ENCODE measurements at regions not wholly inside any gene's neighbourhood (a gene's known extent, or its start where the extent isn't known, plus 50 kb on each side); places are given as distances from the start of the nearest gene placed in this dataset.

- DNase-seq (ENCODE audit: low read depth): no peak
These were observed 749.1 kb upstream of the TBX3 start for GRCh38 chr12:115433014-115433634.

GRCh38 chr12:115430636-115431035, 746.7 kb upstream of the TBX3 start:
- no peak for DNase-seq (ENCODE audit: low read depth)

GRCh38 chr12:115426732-115427131, 742.8 kb upstream of the TBX3 start:
- DNase-seq (ENCODE audit: low read depth): no peak

GRCh38 chr12:115424003-115424402, 740.0 kb upstream of the TBX3 start:
- no peak for DNase-seq (ENCODE audit: low read depth)

- DNase-seq (ENCODE audit: low read depth): no peak
These were observed 739.6 kb upstream of the TBX3 start for GRCh38 chr12:115423546-115423987.

GRCh38 chr12:115422845-115423545, 739.0 kb upstream of the TBX3 start:
- DNase-seq (ENCODE audit: low read depth): no peak

GRCh38 chr12:115421796-115422709, 738.1 kb upstream of the TBX3 start:
- no peak for DNase-seq (ENCODE audit: low read depth)

GRCh38 chr12:115421350-115421749, 737.4 kb upstream of the TBX3 start:
- no peak for DNase-seq (ENCODE audit: low read depth)

- DNase-seq (ENCODE audit: low read depth): no peak
These were observed 735.2 kb upstream of the TBX3 start for GRCh38 chr12:115419145-115419646.

- no peak for DNase-seq (ENCODE audit: low read depth)
These were observed 733.6 kb upstream of the TBX3 start for GRCh38 chr12:115417610-115418009.

- no peak for DNase-seq (ENCODE audit: low read depth)
These were observed 732.9 kb upstream of the TBX3 start for GRCh38 chr12:115416869-115417268.

- no peak for DNase-seq (ENCODE audit: low read depth)
These were observed 729.7 kb upstream of the TBX3 start for GRCh38 chr12:115413626-115414025.

- DNase-seq (ENCODE audit: low read depth): no peak
These were observed 728.9 kb upstream of the TBX3 start for GRCh38 chr12:115412831-115413230.

GRCh38 chr12:115411121-115411520, 727.1 kb upstream of the TBX3 start:
- DNase-seq (ENCODE audit: low read depth): peak; percentile 29

- no peak for DNase-seq (ENCODE audit: low read depth)
These were observed 724.7 kb upstream of the TBX3 start for GRCh38 chr12:115408642-115409041.

GRCh38 chr12:115407723-115408122, 723.7 kb upstream of the TBX3 start:
- no peak for DNase-seq (ENCODE audit: low read depth)

- no peak for DNase-seq (ENCODE audit: low read depth)
These were observed 723.1 kb upstream of the TBX3 start for GRCh38 chr12:115407036-115407435.

- no peak for DNase-seq (ENCODE audit: low read depth)
These were observed 721.5 kb upstream of the TBX3 start for GRCh38 chr12:115405471-115405860.

GRCh38 chr12:115404761-115405470, 720.9 kb upstream of the TBX3 start:
- peak; percentile 82 for DNase-seq (ENCODE audit: low read depth)

GRCh38 chr12:115403689-115404088, 719.7 kb upstream of the TBX3 start:
- no peak for DNase-seq (ENCODE audit: low read depth)

GRCh38 chr12:115403253-115403652, 719.3 kb upstream of the TBX3 start:
- DNase-seq (ENCODE audit: low read depth): no peak

Measured in HT1080 (cell line).